HG03159 (cell line): ENCODE measurements at regions not wholly inside any gene's neighbourhood (a gene's known extent, or its start where the extent isn't known, plus 50 kb on each side); places are given as distances from the start of the nearest gene placed in this dataset.

Source experiments
- ATAC-seq: cut with Tn5 transposase; IDR thresholded peaks from one replicate; pipeline ENCODE4 v1.9.1; 2021; ENCODE audit warnings: mild to moderate bottlenecking, moderate library complexity; ENCODE audit not compliant: unreplicated experiment

DNA sequence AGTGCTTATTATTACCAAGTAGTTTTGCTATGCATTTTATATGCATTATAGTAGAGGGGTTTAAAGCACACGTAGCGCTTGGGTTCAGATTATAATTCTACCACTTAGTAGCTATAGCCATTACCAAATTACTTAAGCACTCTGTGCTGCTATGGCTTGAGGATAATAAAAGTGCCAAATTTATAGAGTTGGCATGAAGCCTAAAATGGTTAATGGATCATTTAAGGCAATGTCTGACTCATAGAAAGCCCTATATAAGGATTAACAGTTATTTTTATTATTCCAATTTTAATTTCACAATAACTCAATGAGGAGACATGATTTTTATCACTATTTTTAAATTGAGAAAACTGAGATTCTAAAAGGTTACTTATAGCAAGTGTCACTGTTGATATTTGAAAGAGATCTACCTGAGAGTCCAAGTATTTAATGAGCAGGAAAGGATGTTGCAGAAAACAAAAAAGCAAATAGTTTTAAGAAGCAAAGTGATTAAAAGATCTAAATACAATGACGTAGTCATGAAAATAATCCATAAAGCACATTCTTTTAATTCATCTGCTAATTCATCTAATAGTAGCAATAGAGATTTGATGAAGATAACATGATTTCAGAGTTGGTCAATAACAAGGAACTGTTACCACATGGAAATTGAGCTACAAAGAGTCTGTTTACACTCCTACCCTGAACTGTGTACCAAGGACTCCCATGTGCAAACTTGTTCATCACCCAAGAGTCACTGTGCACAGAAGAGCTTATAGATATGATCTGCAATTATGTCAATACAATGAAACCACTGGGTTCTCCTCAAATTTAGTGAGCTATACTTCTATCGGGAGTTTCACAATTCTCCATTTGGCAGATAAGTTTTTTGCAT is 78.8 kb upstream of the DTNA start:
- no peak for ATAC-seq

DNA sequence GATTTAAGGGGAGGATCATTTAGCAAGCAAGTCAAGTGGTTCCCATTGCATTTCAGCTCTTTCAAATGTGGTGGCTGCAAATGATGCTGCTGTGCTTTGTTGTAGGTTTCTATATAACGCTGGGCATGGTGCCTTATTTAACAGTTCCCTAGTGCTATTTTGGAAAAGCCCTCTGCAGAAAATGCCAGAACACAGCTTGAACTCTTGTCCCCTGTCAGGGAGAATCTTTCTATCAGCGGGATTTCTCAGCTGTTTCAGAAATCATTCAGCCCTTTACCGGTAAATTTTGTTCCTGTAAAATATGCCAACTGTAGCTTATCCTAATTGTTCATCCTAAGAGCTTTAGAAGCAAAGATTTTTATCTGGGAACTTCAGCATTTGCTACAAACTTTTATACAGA is 77.8 kb upstream of the DTNA start:
- ATAC-seq, result no peak

DNA sequence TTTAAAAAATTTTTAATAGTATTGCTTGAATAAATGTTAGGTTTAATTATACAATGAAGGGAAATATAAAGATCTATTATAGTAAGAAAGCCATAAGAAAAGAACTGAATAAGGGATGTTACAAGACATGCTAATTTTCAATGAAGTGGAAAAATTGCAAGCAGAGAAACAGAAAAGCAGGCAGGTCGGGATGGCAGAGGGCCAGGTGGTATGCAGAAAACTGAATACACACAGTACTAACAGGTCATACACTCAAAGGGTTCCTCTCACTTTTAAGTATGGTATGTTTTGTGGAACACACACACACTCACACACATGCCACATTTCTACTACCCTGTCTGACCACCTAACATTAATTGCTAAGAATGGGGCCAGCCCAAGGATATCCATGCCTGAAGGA is 76.7 kb upstream of the DTNA start:
- ATAC-seq, result no peak

DNA sequence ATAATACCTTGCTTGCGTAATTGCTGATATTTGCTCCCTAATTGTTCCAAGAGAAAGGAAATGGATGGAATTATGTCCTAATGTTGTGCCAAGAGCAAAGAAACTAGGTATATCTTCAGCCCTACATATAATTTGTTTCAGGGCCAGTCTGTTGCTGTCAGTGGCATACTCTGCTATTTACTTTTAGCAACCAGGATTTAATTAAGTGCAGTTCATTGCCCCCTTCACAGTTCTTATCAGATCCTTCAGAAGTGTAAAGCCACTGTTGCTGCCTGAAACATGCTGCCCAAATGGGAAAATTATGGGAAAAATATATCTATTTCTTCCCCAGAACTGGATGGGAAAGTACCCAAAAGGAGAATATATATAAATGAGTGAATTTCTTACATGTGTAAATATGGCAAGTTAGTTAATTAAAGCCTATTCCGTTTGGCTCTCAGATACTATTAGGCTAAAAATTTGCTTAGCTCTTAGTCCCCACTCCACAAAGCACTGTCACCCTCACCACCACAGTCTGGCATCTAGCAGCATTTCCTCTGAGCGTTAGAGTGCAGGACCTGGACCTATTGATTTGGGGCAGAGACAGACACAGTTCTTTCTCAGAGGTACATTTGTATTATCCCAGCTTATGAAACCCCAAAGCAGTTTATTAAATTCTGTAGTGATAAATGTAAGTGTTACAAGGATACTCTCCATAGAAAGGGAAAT is 72.8 kb upstream of the DTNA start:
- no peak for ATAC-seq

DNA sequence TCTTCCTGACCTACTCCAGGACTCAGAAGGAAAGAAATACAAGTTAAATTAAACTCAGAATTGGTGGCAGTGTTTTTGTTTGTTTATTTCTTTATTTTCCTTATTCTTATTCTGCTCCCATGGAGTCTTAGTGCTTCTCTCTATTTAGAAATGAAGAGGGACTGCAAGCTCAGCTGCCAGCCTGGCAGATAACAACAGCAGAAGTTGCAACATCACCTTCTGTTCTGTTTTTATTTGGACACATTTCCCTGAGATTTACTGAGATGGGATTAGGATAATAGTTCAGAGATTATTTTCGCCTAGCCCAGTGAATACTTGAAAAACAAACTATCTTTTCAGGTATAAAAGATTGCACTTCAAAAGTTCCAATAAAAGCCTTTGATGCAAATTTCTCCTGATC is 70.4 kb upstream of the DTNA start:
- ATAC-seq, result no peak

DNA sequence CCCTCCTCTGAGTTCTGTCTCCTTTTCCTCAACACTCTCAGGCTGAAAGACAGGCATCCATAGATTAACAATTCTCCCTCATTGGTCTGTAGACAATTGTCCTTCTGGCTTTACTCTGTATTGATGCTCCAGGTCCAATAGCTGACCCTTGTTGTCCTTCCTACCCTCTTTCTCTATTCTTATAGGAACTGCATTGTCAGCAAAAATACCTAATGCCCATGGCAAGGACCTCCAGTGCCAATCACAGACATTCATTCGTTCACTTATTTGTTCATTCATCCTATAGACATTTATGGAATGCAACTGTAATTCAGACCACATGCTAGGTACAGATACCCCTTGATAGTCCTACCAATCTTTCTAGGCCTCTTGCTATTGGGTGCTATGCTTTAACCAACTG is 69.8 kb upstream of the DTNA start:
- no peak for ATAC-seq

DNA sequence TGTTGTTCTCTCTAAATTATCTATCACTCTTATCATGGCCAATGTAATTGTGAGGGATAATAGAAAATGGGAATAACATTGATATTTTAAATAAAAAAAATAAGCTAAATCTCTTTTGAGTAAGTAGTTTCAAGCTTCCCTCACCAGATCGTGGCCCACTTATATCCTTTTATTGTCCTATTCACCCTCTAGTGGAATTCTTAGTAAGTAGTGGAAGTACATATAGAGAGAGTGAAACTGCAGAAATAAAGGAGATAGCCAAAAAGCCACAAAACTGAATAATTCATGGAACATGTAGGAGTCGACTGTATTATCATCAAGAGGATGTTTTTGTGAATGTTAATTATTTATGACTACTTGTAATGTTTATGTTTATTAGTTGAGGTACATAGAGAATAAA is 66.1 kb upstream of the DTNA start:
- no peak for ATAC-seq

DNA sequence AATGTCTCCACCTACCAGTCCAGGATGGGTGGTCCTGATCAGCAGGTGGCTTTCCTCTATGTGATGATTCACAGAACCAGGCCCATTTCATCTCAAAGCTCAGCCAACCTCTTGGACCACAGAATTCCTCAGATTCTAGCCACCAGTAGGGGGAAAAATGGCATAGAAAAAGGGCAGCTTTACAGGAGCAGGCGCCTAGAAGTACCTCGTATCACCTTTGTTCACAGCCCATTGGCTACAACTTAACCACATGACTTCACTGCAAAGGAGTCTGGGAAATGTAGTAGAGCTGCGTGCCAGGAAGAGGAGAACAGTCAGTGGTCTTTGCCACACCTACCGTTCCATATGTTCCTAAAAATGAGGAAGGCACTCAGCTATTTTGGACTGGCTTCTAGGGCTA is 62.8 kb upstream of the DTNA start:
- peak; percentile 83 for ATAC-seq

DNA sequence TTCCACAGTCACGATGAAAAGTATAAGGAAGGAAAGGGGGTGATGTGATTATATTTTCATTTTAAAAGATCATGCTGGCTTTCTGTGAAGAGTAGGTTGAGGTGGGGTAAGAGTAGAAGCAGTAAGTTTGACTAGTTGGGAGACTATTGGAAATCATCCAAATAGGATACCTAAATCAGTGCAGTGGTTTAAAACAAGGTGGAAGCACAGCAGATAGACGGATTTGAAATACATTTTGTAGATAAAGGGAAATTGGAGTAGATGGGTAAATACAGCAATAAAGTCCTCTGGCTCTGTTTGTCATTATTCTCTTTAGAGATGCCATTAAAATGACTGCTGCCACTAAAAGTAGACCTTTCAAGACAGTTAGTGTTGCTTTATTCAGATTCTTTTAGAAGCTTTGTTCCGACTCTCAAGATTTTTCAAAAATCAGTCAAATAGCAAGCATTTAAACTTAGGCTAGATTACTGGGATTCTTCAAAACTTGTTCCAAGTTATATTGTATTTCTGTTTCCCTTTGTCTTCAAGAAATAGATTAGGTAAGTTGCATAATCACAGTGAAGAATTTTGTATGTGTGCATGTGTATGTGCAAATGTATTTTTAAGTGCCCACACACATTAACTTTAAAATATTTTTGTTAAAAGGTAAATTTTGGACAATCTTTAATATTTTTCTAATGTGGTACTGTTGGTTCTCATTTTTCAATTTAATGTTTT is 61.7 kb upstream of the DTNA start:
- ATAC-seq, result no peak

DNA sequence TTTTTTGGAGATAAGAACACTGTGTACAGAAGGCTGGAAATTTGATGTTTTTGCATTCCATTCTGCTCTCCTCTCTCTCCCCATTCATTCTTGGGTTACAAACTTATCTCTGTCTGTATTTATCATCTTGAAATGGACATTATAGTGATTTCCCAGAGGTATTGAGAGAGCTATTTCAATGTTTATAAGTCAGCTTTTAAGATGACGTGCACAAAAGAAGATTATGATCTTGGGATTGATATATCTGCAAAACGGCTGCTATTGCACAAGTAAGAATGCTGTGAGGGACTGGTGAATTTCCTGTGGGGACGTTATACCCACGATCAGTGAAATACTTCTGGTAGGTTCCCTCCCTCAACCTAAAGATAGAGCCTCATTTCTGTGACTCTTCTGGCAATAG is 61.0 kb upstream of the DTNA start:
- no peak for ATAC-seq

DNA sequence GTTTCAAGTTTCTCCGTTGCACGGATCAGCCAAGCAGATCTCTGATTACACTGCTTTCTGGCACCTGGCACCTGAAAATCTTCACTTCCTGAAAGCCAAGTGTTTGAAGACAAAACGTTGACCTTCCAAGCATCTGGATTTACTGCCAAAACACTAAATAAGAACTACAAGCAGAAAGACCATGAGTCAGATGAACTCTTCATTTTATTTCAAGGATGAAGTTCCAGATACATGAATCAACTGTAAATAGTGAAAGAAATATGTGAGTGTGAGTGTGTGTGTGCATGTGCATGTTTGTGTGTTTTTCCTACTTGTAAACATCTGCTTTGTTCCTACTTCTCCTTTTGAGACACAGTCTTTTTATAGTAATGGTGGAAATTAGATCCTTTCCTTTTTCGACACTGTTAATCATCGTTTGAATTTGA is 60.0 kb upstream of the DTNA start:
- no peak for ATAC-seq

DNA sequence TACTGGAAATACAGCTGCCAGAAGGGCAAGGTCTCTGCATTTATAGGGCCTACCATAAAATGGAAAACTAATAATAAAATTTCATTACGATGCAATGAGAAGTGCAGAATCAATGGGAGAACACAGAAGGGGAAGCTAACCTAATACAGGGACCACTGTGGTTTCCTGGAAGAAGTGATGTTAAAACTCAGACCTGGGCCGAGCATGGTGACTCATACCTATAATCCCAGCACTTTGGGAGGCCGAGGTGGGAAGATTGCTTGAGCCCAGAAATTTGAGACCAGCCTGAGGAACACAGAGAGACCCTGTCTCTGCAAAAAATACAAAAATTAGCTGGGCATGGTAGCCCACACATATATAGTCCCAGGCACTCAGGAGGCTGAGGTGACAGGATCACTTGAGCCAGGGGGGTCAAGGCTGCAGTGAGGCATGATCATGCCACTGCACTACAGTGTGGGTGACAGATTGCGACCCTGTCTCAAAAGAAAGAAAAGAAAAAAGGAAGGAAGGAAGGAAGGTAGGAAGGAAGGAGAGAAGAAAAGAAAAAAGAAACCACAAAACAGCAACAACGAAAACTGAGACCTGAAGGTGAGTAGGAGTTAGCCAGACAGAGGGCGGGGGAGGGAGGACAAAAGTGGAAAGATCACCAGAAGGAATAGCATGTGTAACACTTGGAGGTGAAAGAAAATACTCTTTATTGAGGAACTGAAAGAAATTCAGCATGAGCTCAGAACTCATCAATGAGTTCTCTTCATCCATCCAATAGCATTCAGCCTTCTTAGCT is 58.3 kb upstream of the DTNA start:
- ATAC-seq, result no peak

DNA sequence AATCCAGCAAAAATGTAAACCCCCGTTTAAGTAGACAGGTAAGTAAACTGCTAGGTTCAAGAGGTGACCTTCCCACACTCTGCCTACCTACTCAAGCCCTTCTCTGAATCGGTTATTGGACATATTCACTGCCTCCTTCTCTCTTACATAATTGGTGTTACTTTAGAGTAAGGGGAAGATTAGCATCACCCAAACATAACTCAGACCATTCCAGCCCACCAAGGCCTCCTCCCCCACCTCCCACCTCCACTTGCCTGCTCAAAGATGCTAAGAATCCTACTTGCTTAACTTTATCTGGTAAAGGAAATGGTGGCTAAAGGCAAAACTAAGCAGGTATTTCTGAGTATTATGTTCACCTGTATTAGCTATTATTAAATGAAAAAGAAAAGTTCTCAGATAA is 55.0 kb upstream of the DTNA start:
- no peak for ATAC-seq

DNA sequence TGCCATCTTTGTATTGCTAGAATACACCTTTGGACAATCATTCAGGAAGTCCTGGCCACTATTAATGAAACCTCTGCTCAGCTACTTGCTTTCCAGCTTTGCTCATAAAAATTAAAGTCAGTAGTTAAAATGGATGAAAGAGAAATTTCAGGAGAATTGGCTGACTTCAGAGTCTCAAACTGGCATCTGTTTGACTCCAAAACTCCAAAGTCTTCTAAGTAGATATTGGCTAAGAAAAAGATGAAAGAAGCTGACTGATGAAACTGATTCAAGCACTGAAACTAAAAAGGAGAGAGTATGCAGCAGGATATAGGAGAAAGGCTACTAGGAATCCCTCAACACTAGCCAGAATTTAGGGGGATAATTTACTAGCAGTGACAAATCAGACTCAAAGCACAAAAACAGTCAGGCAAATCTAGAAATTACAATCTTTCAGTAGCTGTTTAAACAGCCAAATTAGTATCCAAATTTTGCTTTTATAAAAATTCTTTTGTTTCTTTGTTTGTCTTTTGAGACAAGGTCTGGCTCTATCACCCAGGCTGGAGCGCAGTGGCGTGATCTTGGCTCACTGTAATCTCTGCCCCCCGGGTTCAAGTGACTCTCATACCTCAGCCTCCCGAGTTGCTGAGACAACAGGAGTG is 52.1 kb upstream of the DTNA start:
- no peak for ATAC-seq

DNA sequence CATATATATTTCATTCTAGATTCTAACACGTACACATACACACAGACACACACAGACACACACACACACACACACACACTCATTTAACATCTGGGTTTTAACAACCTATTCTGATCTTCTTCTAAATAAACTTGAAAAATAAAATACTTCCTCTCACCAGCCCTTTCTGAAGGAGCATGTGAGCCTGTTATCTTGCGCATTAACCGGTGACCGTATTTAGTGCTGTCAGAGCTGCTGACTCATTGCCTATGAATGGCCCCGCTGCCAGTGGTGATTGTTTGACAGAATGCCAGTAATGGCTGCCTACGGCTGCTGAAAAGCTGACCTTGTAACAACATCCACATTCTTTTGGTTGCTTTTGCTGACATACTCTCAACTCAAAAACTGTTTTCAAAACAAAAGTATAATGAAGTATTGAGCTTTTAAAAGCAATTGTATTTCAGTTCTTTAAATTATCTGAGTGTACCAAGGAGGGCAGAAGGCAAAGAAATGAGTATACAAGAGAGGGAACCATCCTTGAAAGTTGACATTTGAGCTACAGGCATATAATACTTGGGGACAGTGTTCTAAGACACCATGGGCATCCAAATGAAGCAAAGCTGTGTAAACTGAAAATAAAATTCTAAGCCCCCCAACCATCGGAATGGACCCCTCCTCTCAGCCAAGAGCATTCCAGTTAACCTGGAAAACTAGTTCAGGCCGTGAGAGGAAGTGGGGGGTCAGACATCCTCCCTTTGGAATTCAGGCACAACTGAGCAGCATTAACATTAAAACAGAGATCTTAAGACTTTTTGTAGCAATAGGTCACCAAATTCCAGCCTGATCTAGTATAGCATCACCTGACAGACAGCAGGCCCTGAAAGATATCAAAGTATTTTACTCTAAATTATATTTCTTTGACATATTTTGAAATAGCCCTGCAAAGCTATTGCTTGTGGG is 50.2 kb upstream of the DTNA start:
- ATAC-seq, result no peak
